Breast epithelium (tissue), 4 donors: ENCODE measurements at regions not wholly inside any gene's neighbourhood (a gene's known extent, or its start where the extent isn't known, plus 50 kb on each side); places are given as distances from the start of the nearest gene placed in this dataset.
"Not testable (repeated sequence)": the region's sequence is repeated elsewhere in the genome, so short reads cannot be mapped to it uniquely, and the experiment has no call there.

Experiments used
- DNase-seq, 2 donors: peaks; one replicate each; pipeline ENCODE4 v3.0.0-alpha.2; 2019; ENCODE audit warnings: low spot score in 2 of 2
- H3K27ac ChIP-seq, 2 donors: fragments of 200-600 bp; sonication (generic) in 1 of 2; one replicate each; pipeline ENCODE4 v1.5.1; 2016 to 2019; ENCODE audit warnings: mild to moderate bottlenecking in 1 of 2
- H3K27me3 ChIP-seq, 2 donors: fragments of 200-600 bp; sonication (generic) in 1 of 2; one replicate each; pipeline versions ENCODE4 v1.5.1 to v1.6.0; 2017 to 2019; ENCODE audit warnings: control low read depth in 1 of 2, mild to moderate bottlenecking in 1 of 2
- H3K36me3 ChIP-seq: fragments of 200-600 bp; one replicate; pipeline ENCODE4 v1.5.1; 2019
- H3K4me1 ChIP-seq, 2 donors: fragments of 200-600 bp; sonication (generic); one replicate each; pipeline ENCODE4 v1.5.1; 2016 to 2019; ENCODE audit warnings: control low read depth in 1 of 2
- H3K4me3 ChIP-seq, 3 donors: fragments of 200-600 bp; sonication (generic); 1 replicate in 2 of 3; 2 replicates in 1 of 3; pipeline ENCODE4 v1.5.1; 2016 to 2019; ENCODE audit warnings: mild to moderate bottlenecking in 3 of 3, moderate library complexity in 2 of 3
- H3K9me3 ChIP-seq, 2 donors: fragments of 200-600 bp; sonication (generic) in 1 of 2; one replicate each; pipeline ENCODE4 v1.5.1; 2016 to 2019; ENCODE audit warnings: control low read depth in 1 of 2
- intact Hi-C: fragments of 100-400 bp; cut with DNase I; formaldehyde crosslinking; loops from one replicate; pipeline ENCODE4 v1.15.1; 2023; ENCODE audit warnings: low total_unique reads

DNA sequence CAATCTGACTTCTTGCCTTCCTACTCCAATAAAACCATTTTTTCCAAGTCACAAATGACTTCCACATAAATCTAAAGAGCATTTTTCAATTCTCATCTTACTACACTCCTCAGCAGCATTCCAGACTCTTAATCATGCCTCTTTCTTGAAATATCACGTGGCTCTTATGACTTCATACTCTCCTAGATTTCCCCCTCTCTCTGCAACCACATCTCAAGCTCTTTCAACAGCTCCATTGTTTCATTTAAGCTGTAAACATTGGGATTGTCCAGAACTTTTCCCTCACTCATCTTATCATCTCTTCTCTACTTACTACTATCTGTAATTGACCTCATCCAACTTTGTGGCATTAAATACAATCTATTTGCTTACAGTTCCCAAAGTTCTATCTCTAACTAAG, 170.6 kb upstream of the POMZP3 start:
- H3K4me1 ChIP-seq, H3K4me3 ChIP-seq, H3K27ac ChIP-seq, DNase-seq, H3K27me3 ChIP-seq, H3K9me3 ChIP-seq, H3K36me3 ChIP-seq, intact Hi-C loops: not testable (repeated sequence)

- DNase-seq, H3K4me1 ChIP-seq, H3K36me3 ChIP-seq, H3K9me3 ChIP-seq, H3K27me3 ChIP-seq, H3K4me3 ChIP-seq, H3K27ac ChIP-seq, intact Hi-C loops: not testable (repeated sequence)
Measured at GRCh38 chr7:76780693-76781092, 153.6 kb upstream of the POMZP3 start.

- H3K9me3 ChIP-seq, H3K36me3 ChIP-seq, H3K4me3 ChIP-seq, H3K27ac ChIP-seq, H3K27me3 ChIP-seq, intact Hi-C loops, DNase-seq, H3K4me1 ChIP-seq: not testable (repeated sequence)
Measured at GRCh38 chr7:76774279-76774678, 147.2 kb upstream of the POMZP3 start.

- H3K27ac ChIP-seq, H3K4me1 ChIP-seq, intact Hi-C loops, DNase-seq, H3K9me3 ChIP-seq, H3K27me3 ChIP-seq, H3K36me3 ChIP-seq, H3K4me3 ChIP-seq: not testable (repeated sequence)
Measured at GRCh38 chr7:76771980-76772379, 144.9 kb upstream of the POMZP3 start.

DNA sequence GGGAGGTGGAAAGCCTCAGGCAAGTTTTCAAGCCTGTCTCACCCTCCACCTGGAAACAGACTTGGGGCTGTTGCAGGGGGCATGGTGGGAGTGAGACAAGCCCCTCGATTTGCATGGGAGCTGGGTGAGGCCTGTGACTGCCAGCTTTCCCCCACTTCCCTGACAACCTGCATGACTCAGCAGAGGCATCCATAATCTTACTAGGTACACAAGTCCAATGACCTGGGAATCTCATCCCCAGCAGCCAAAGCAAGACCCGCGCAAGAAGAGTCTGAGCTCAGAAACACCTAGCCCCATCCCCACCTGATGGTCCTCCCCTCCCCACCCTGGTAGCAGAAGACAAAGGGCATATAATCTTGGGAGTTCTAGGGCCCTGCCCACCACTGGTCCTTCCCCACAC, 136.9 kb upstream of the POMZP3 start:
- intact Hi-C loops = not testable (repeated sequence)

DNA sequence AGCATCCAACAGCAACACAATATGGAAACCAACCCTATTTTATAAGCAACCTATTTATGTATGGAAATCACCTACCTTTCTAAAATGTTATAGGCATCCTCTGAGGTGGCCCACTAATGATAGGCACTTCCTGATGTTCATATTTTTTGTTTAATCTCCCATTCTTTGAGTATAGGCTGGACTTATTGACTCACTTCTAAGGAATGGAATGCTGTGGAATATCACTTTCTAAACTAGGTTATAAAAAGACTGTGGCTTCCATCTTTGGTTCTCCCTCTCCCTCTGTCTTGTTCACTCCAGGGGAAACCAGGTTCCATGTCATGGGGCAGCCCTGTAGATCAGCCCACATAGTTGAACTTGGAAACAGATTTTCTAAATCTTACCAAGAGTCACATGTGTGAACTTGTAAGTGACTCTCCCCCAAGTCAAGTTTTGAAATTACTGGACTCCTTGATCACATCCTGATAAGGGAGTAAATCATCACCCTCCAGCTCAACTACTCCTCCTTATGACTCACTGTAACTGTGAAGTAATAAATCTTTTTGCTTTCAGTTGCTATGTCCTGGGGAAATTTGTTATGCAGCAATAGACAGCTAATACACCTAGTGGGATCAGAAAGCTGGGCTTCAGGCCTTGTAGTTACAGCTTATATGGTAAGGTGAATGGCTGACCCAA, 133.6 kb upstream of the POMZP3 start:
- H3K36me3 ChIP-seq, H3K4me3 ChIP-seq, DNase-seq, H3K27ac ChIP-seq, intact Hi-C loops, H3K4me1 ChIP-seq, H3K27me3 ChIP-seq, H3K9me3 ChIP-seq: not testable (repeated sequence)

More for the DNA sequence above, 136.9 kb upstream of the POMZP3 start:
- not testable (repeated sequence) for H3K36me3 ChIP-seq, H3K27ac ChIP-seq, H3K4me3 ChIP-seq, H3K4me1 ChIP-seq, DNase-seq, H3K9me3 ChIP-seq, H3K27me3 ChIP-seq

GRCh38 chr7:76739538-76739937, 112.5 kb upstream of the POMZP3 start:
- H3K27me3 ChIP-seq, DNase-seq, H3K36me3 ChIP-seq, H3K27ac ChIP-seq, H3K4me1 ChIP-seq, H3K4me3 ChIP-seq, intact Hi-C loops, H3K9me3 ChIP-seq: not testable (repeated sequence)

DNA sequence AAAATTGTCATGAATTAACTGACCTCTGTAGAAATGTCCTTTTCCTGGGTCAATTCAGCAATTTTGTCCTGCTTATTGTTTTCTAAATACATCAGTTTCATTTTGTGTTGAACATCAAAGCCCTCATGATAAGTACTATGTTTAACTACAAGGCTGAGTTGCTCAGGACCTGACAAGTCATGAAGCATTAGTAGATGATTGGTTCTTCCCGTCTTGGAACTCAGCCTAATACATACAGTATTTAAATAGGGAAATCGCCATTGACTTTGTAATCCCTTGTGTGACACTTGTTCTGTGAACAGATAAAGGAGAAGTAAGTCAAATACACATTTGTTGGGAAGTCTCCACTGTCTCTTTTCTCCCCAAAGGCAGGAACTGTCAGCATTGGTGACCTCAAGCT, 109.6 kb upstream of the POMZP3 start:
- H3K9me3 ChIP-seq, intact Hi-C loops, H3K4me3 ChIP-seq, H3K27ac ChIP-seq, H3K27me3 ChIP-seq, H3K36me3 ChIP-seq, DNase-seq, H3K4me1 ChIP-seq: not testable (repeated sequence)

DNA sequence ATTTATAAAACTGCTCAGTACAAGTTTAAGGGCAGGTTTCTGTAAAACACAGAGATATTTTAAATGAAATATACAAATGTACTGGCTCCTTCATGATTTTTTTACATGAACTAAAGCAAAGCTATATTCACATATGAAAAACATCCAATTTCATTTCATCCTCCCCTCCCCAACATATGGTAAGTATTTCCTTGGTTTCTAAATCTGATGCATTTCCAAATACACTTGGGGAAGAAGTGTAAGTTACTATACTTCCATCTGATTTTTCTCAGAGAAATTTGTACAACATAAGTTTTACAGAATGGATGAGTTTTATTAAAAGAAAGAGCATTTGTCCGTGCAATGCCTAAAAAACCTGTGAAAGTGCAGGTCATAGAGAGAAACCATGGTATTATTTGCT, 109.0 kb upstream of the POMZP3 start:
- intact Hi-C loops, H3K9me3 ChIP-seq, H3K4me1 ChIP-seq, H3K36me3 ChIP-seq, DNase-seq, H3K4me3 ChIP-seq, H3K27ac ChIP-seq, H3K27me3 ChIP-seq: not testable (repeated sequence)

- H3K4me1 ChIP-seq, H3K27ac ChIP-seq, H3K27me3 ChIP-seq, H3K4me3 ChIP-seq, DNase-seq, H3K36me3 ChIP-seq, H3K9me3 ChIP-seq, intact Hi-C loops: not testable (repeated sequence)
Measured at GRCh38 chr7:76735668-76736067, 108.6 kb upstream of the POMZP3 start.

- H3K4me3 ChIP-seq, DNase-seq: not testable (repeated sequence)
Measured at GRCh38 chr7:76728571-76728974, 101.5 kb upstream of the POMZP3 start.

GRCh38 chr7:76723928-76724327, 96.8 kb upstream of the POMZP3 start:
- intact Hi-C loops, DNase-seq, H3K27ac ChIP-seq, H3K36me3 ChIP-seq, H3K4me3 ChIP-seq, H3K9me3 ChIP-seq, H3K4me1 ChIP-seq, H3K27me3 ChIP-seq: not testable (repeated sequence)

More at GRCh38 chr7:76728571-76728974, 101.5 kb upstream of the POMZP3 start:
- H3K9me3 ChIP-seq, H3K27me3 ChIP-seq, H3K27ac ChIP-seq, H3K36me3 ChIP-seq, intact Hi-C loops, H3K4me1 ChIP-seq: not testable (repeated sequence)

- intact Hi-C loops, H3K4me1 ChIP-seq, H3K36me3 ChIP-seq, H3K9me3 ChIP-seq, DNase-seq, H3K4me3 ChIP-seq, H3K27ac ChIP-seq, H3K27me3 ChIP-seq: not testable (repeated sequence)
Measured at GRCh38 chr7:76716551-76716950, 89.5 kb upstream of the POMZP3 start.

DNA sequence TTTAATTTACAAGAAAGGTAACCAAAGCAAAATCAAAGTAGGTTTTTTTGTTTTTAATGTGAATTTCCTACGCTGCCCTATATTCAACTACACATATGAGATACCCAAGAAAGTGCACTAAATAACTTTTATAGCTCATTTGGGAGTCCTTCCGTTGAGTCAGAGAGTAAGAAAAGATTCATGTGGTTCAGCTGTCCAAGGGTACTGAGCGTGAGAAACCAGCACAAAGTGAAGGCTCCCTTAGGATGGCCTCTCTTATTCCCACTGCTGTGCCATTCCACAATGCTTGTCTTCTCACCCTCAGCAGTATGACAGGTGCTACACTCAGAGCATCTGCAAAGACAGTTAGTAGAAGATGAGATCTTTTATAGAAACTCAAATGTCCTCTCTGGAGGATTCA, 85.8 kb upstream of the POMZP3 start:
- H3K4me3 ChIP-seq, H3K4me1 ChIP-seq, H3K36me3 ChIP-seq, H3K27me3 ChIP-seq, H3K27ac ChIP-seq, H3K9me3 ChIP-seq, DNase-seq, intact Hi-C loops: not testable (repeated sequence)
